ENCODE measurements at regions not wholly inside any gene's neighbourhood (a gene's known extent, or its start where the extent isn't known, plus 50 kb on each side); places are given as distances from the start of the nearest gene placed in this dataset.

- Histone ChIP-seq H3K27me3 (no peaks in the 10 kb centered on the region), H3K27ac (no peak overlapping the region), H3K4me1 (ENCODE audit: insufficient read depth) (no peaks in the 10 kb centered on the region), H3K4me3 (no peak overlapping the region), H3K9me3 (no peaks in the 10 kb centered on the region), H3K36me3 (no peaks in the 10 kb centered on the region)
- TF ChIP-seq POLR2A (IDR thresholded peaks at IDR 0.05) (no peak), CTCF (IDR thresholded peaks at IDR 0.05) (peak in 1 of 3 donors; percentile 9)
- WGBS, 3 donors = 40 to 46% (median 43%) methylated on average over 4 of the region's 4 CpGs
- intact Hi-C loops (cut with DNase I) = loop anchor here in 1 of 4 donors (10.0 kb wide), 1 partner anchor 234 kb away; no protein-coding TSS in a partner anchor
- no peak for DNase-seq
Observed at GRCh38 chr18:5600378-5601071, 56.7 kb upstream of the EPB41L3 start.

- no peaks in the 10 kb centered on the region for H3K36me3 ChIP-seq
- intact Hi-C loops (cut with DNase I) = no loop called here
- H3K4me1 ChIP-seq (ENCODE audit: insufficient read depth) = no peaks in the 10 kb centered on the region
- H3K27ac ChIP-seq = no peak overlapping the region
- H3K27me3 ChIP-seq = no peaks in the 10 kb centered on the region
- no peaks in the 10 kb centered on the region for H3K9me3 ChIP-seq
- no peak for DNase-seq
- 17 to 42% (median 38%) methylated on average over 2 of the region's 2 CpGs for WGBS, 3 donors
- TF ChIP-seq CTCF (IDR thresholded peaks at IDR 0.05) = no peak
- TF ChIP-seq POLR2A (IDR thresholded peaks at IDR 0.05) = no peak
- TF ChIP-seq EP300 (IDR thresholded peaks at IDR 0.05) = no peak
- H3K4me3 ChIP-seq = no peak overlapping the region
Observed at GRCh38 chr18:5596585-5596984, 52.8 kb upstream of the EPB41L3 start.

All from ovary (tissue), 7 donors.